Naive thymus-derived CD4-positive, alpha-beta T cell (primary cell): ENCODE measurements at regions not wholly inside any gene's neighbourhood (a gene's known extent, or its start where the extent isn't known, plus 50 kb on each side); places are given as distances from the start of the nearest gene placed in this dataset.

Experiments used
- ATAC-seq: fragments of 150-1000 bp; cut with Tn5 transposase; 2 replicates; pipeline ENCODE4 v1.10.0; 2021; ENCODE audit warnings: mild to moderate bottlenecking, moderate library complexity
- CTCF ChIA-PET: fragments of 350-600 bp; sonication (Branson Sonifier 250); formaldehyde crosslinking; loops from one replicate; lab custom pipeline; 2021; ENCODE audit warnings: antibody characterized with exemption; lab: Charles Lee
- POLR2A ChIA-PET: fragments of 350-600 bp; sonication (Branson Sonifier 250); formaldehyde crosslinking; loops from one replicate; lab custom pipeline; 2021; ENCODE audit warnings: antibody characterized with exemption, inconsistent platforms; lab: Charles Lee
- DNase-seq, 9 donors: peaks; one replicate each; pipeline versions ENCODE4 v3.0.0 to v3.0.0-alpha.2; 2020 to 2022; ENCODE audit warnings: mixed read lengths in 1 of 9
- H3K27ac ChIP-seq: one replicate; pipeline ENCODE4 v1.7.0; 2013; ENCODE audit warnings: mild to moderate bottlenecking, low read depth, low read length, moderate library complexity
- H3K27me3 ChIP-seq, 2 donors: one replicate each; pipeline ENCODE4 v1.7.0; 2013; ENCODE audit warnings: low read length in 2 of 2, mild to moderate bottlenecking in 2 of 2, moderate library complexity in 2 of 2; ENCODE audit not compliant: control insufficient read depth in 2 of 2, insufficient read depth in 2 of 2
- H3K36me3 ChIP-seq, 3 experiments: 1 replicate in 2 of 3; 2 replicates in 1 of 3; pipeline ENCODE4 v1.7.0; 2013; ENCODE audit warnings: low read length in 3 of 3, mild to moderate bottlenecking in 3 of 3, moderate library complexity in 1 of 3; ENCODE audit not compliant: insufficient read depth in 3 of 3, control insufficient read depth in 2 of 3
- H3K4me1 ChIP-seq, 2 donors: one replicate each; pipeline ENCODE4 v1.7.0; 2013; ENCODE audit warnings: low read length in 2 of 2, mild to moderate bottlenecking in 2 of 2, moderate library complexity in 1 of 2; ENCODE audit not compliant: control insufficient read depth in 2 of 2, insufficient read depth in 2 of 2
- H3K4me3 ChIP-seq: 2 replicates; pipeline ENCODE4 v1.7.0; 2013; ENCODE audit warnings: mild to moderate bottlenecking, low read length
- H3K9me3 ChIP-seq, 3 experiments: 1 replicate in 2 of 3; 2 replicates in 1 of 3; pipeline ENCODE4 v1.7.0; 2013; ENCODE audit warnings: low read length in 3 of 3; ENCODE audit not compliant: control insufficient read depth in 2 of 3
- H3K27ac Mint-ChIP-seq, 9 donors: one replicate each; pipeline ENCODE4 v1.8.0; 2020 to 2022; ENCODE audit warnings: mixed read lengths in 9 of 9, mild to moderate bottlenecking in 8 of 9, moderate library complexity in 5 of 9, inconsistent platforms in 2 of 9
- H3K27me3 Mint-ChIP-seq, 5 donors: one replicate each; pipeline ENCODE4 v1.8.0; 2021 to 2022; ENCODE audit warnings: mixed read lengths in 5 of 5, mild to moderate bottlenecking in 1 of 5
- H3K36me3 Mint-ChIP-seq, 5 donors: one replicate each; pipeline ENCODE4 v1.8.0; 2020 to 2022; ENCODE audit warnings: mixed read lengths in 5 of 5, mild to moderate bottlenecking in 3 of 5, inconsistent platforms in 1 of 5
- H3K4me1 Mint-ChIP-seq, 7 donors: one replicate each; pipeline ENCODE4 v1.8.0; 2020 to 2022; ENCODE audit warnings: mixed read lengths in 7 of 7, mild to moderate bottlenecking in 3 of 7, inconsistent platforms in 1 of 7
- H3K4me3 Mint-ChIP-seq, 10 donors: one replicate each; pipeline ENCODE4 v1.8.0; 2020 to 2022; ENCODE audit warnings: mild to moderate bottlenecking in 10 of 10, mixed read lengths in 10 of 10, moderate library complexity in 6 of 10, inconsistent platforms in 2 of 10
- H3K9me3 Mint-ChIP-seq, 11 donors: one replicate each; pipeline ENCODE4 v1.8.0; 2020 to 2022; ENCODE audit warnings: mixed read lengths in 11 of 11, mild to moderate bottlenecking in 4 of 11, inconsistent platforms in 1 of 11, moderate library complexity in 1 of 11
- intact Hi-C, 2 donors: fragments of 100-400 bp; cut with micrococcal nuclease; formaldehyde crosslinking; loops; one replicate each; pipeline ENCODE4 v1.15.1; 2023

GRCh38 chr4:26171501-26171900, 149.3 kb upstream of the RBPJ start:
- H3K36me3 Mint-ChIP-seq, result peaks cover 0 to 4% (median 0%) of the 10 kb centered on the region in 5 donors
- H3K27ac Mint-ChIP-seq, result peak overlapping the region in 1 of 9 donors; percentile 25
- intact Hi-C loops, result no loop called here
- ChIA-PET CTCF (no interaction called here), POLR2A (no interaction called here)
- peaks cover 0 to 18% (median 0%) of the 10 kb centered on the region in 7 donors for H3K4me1 Mint-ChIP-seq
- H3K4me3 Mint-ChIP-seq, result no peak overlapping the region
- no peak for ATAC-seq
- H3K27me3 Mint-ChIP-seq, result peaks cover 0 to 14% (median 6%) of the 10 kb centered on the region in 5 donors
- no peaks in the 10 kb centered on the region for H3K4me1 ChIP-seq
- no peak overlapping the region for H3K27ac ChIP-seq
- no peak for DNase-seq
- no peak overlapping the region for H3K4me3 ChIP-seq
- H3K9me3 ChIP-seq, result no peaks in the 10 kb centered on the region
- no peaks in the 10 kb centered on the region for H3K27me3 ChIP-seq
- H3K36me3 ChIP-seq, result no peaks in the 10 kb centered on the region
- peaks cover 0 to 5% (median 0%) of the 10 kb centered on the region in 11 donors for H3K9me3 Mint-ChIP-seq

GRCh38 chr4:26171941-26172340, 148.9 kb upstream of the RBPJ start:
- no peaks in the 10 kb centered on the region for H3K27me3 ChIP-seq
- H3K4me3 ChIP-seq, result no peak overlapping the region
- Mint-ChIP-seq H3K36me3 (peaks cover 0 to under 1% (median 0%) of the 10 kb centered on the region in 5 donors), H3K27me3 (peaks cover 0 to 14% (median 6%) of the 10 kb centered on the region in 5 donors), H3K9me3 (peaks cover 0 to 4% (median 0%) of the 10 kb centered on the region in 11 donors), H3K4me3 (no peak overlapping the region), H3K27ac (no peak overlapping the region), H3K4me1 (peaks cover 0 to 19% (median 0%) of the 10 kb centered on the region in 7 donors)
- H3K36me3 ChIP-seq, result no peaks in the 10 kb centered on the region
- CTCF ChIA-PET, result no interaction called here
- H3K4me1 ChIP-seq, result no peaks in the 10 kb centered on the region
- H3K27ac ChIP-seq, result no peak overlapping the region
- no peaks in the 10 kb centered on the region for H3K9me3 ChIP-seq
- ATAC-seq, result no peak
- no peak for DNase-seq
- intact Hi-C loops, result no loop called here
- POLR2A ChIA-PET, result no interaction called here

GRCh38 chr4:26173619-26174018, 147.2 kb upstream of the RBPJ start:
- H3K27ac Mint-ChIP-seq, result no peak overlapping the region
- DNase-seq, result no peak
- Histone ChIP-seq H3K27me3 (no peaks in the 10 kb centered on the region), H3K9me3 (no peaks in the 10 kb centered on the region), H3K27ac (no peak overlapping the region), H3K36me3 (no peaks in the 10 kb centered on the region), H3K4me3 (no peak overlapping the region), H3K4me1 (no peaks in the 10 kb centered on the region)
- H3K9me3 Mint-ChIP-seq, result peaks cover 0 to 2% (median 0%) of the 10 kb centered on the region in 11 donors
- CTCF ChIA-PET, result no interaction called here
- no peak for ATAC-seq
- H3K27me3 Mint-ChIP-seq, result peaks cover 0 to 14% (median 6%) of the 10 kb centered on the region in 5 donors
- H3K4me1 Mint-ChIP-seq, result peaks cover 0 to 21% (median 0%) of the 10 kb centered on the region in 7 donors
- intact Hi-C loops, result no loop called here
- H3K36me3 Mint-ChIP-seq, result no peaks in the 10 kb centered on the region
- POLR2A ChIA-PET, result no interaction called here
- no peak overlapping the region for H3K4me3 Mint-ChIP-seq

- Mint-ChIP-seq H3K9me3 (peaks cover 0 to 2% (median 0%) of the 10 kb centered on the region in 11 donors), H3K36me3 (peaks cover 0 to under 1% (median 0%) of the 10 kb centered on the region in 5 donors), H3K4me1 (peaks cover 0 to 22% (median 0%) of the 10 kb centered on the region in 7 donors), H3K27me3 (peaks cover 0 to 14% (median 6%) of the 10 kb centered on the region in 5 donors), H3K27ac (no peak overlapping the region), H3K4me3 (no peak overlapping the region)
- intact Hi-C loops, result no loop called here
- Histone ChIP-seq H3K4me3 (no peak overlapping the region), H3K27ac (no peak overlapping the region), H3K27me3 (no peaks in the 10 kb centered on the region), H3K9me3 (no peaks in the 10 kb centered on the region), H3K4me1 (no peaks in the 10 kb centered on the region), H3K36me3 (no peaks in the 10 kb centered on the region)
- POLR2A ChIA-PET, result no interaction called here
- DNase-seq (no peak), ATAC-seq (no peak)
- CTCF ChIA-PET, result no interaction called here
Observed at GRCh38 chr4:26174027-26174426, 146.8 kb upstream of the RBPJ start.

- no peaks in the 10 kb centered on the region for H3K9me3 ChIP-seq
- Mint-ChIP-seq H3K36me3 (peaks cover 0 to 2% (median 0%) of the 10 kb centered on the region in 5 donors), H3K27me3 (peaks cover 0 to 14% (median 7%) of the 10 kb centered on the region in 5 donors), H3K4me3 (peak overlapping the region in 1 of 10 donors; percentile 12), H3K9me3 (peaks cover 0 to 7% (median 0%) of the 10 kb centered on the region in 11 donors), H3K4me1 (peaks cover 0 to 24% (median 0%) of the 10 kb centered on the region in 7 donors), H3K27ac (peak overlapping the region in 1 of 9 donors; percentile 29)
- H3K27me3 ChIP-seq, result no peaks in the 10 kb centered on the region
- ATAC-seq (peak; percentile 55), DNase-seq (peak in 1 of 9 donors; percentile 49)
- ChIA-PET POLR2A (no interaction called here), CTCF (no interaction called here)
- no peaks in the 10 kb centered on the region for H3K36me3 ChIP-seq
- H3K27ac ChIP-seq, result no peak overlapping the region
- no peak overlapping the region for H3K4me3 ChIP-seq
- H3K4me1 ChIP-seq, result no peaks in the 10 kb centered on the region
- intact Hi-C loops, result no loop called here
Observed at GRCh38 chr4:26175006-26175786, 145.6 kb upstream of the RBPJ start.

- H3K4me1 Mint-ChIP-seq, result peaks cover 0 to 24% (median 0%) of the 10 kb centered on the region in 7 donors
- H3K9me3 Mint-ChIP-seq, result peaks cover 0 to 7% (median 0%) of the 10 kb centered on the region in 11 donors
- Histone ChIP-seq H3K4me3 (no peak overlapping the region), H3K4me1 (no peaks in the 10 kb centered on the region), H3K9me3 (no peaks in the 10 kb centered on the region), H3K27ac (no peak overlapping the region), H3K27me3 (no peaks in the 10 kb centered on the region), H3K36me3 (no peaks in the 10 kb centered on the region)
- no peak overlapping the region for H3K4me3 Mint-ChIP-seq
- ATAC-seq (no peak), DNase-seq (no peak)
- ChIA-PET CTCF (no interaction called here), POLR2A (no interaction called here)
- H3K27ac Mint-ChIP-seq, result no peak overlapping the region
- H3K36me3 Mint-ChIP-seq, result peaks cover 0 to 2% (median 0%) of the 10 kb centered on the region in 5 donors
- intact Hi-C loops, result no loop called here
- H3K27me3 Mint-ChIP-seq, result peaks cover 0 to 14% (median 7%) of the 10 kb centered on the region in 5 donors
Observed at GRCh38 chr4:26175905-26176470, 144.8 kb upstream of the RBPJ start.
